Fibroblast of upper back skin (primary cell): ENCODE measurements at regions not wholly inside any gene's neighbourhood (a gene's known extent, or its start where the extent isn't known, plus 50 kb on each side); places are given as distances from the start of the nearest gene placed in this dataset.

Experiments used
- DNase-seq: peaks from one replicate; pipeline ENCODE4 v3.0.0-alpha.2; 2013

DNA sequence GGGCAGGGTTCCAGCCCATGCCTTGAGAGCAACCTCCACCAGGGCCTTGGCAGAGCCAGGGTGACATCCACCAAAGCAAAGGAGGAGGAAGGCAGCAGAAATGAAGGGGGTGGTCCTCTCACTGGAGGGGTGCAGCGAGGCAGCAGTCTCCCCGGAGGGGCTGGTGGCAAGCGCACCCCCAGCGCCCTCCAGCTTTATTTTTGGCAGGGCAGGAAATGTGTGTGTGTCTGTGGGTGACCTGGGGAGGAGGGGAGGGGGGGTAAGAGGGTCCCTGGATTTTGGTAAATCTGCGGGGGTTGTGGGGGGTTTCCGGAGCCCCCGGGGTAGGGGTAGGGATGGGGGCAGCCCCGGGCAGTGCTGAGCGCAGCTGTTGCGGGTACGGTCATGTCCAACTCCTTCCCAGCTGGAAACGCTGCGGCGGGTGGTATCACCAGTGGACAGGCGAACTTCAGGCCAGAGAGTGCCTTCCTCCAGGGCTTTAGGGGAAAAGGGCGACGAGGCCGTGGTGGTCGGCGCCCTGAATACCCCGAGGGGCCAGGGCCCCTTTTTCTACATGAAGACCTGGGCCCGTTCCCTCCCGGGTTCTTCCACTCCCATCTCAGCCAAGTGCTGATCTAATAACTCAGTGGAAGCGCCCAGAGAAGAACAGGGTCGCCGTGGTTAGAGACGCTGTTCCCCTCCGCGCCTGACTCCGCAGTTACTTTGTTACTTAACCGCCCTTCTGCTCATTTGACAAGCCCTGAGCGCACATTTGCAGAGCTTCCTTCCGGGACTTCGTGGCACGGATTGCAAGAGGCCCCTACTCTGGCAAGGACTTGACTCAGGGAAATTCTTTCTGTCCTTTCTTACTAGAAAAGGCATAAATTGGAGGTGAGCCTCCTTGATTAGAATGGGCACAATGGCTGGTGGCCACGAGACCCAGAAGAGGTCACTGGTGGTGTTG, 55.2 kb downstream of the FOS start:
- DNase-seq = no peak

DNA sequence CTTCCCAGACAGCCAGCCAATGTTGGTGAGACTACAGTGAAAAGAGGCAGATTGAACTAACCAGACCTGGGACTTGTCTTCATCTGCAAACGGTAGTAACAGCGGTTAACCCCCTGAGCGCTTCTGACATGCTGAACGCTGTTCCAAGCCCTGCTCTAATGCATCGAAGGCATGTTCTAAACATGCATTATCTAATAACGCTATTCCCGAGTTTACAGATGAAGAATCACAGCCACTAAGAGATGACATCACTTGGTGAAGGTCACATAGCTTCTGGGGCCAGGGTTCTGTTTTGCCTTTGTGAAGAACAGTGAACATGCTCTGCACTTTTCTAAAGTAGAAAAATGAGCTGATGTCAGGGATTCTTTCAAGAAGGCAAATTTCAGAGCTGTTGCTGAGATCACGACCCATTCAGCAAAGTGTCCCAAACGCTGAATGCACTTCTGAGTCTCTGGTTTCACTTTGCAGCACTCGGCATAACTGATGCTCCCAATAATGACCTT, 56.0 kb downstream of the FOS start:
- no peak for DNase-seq

DNA sequence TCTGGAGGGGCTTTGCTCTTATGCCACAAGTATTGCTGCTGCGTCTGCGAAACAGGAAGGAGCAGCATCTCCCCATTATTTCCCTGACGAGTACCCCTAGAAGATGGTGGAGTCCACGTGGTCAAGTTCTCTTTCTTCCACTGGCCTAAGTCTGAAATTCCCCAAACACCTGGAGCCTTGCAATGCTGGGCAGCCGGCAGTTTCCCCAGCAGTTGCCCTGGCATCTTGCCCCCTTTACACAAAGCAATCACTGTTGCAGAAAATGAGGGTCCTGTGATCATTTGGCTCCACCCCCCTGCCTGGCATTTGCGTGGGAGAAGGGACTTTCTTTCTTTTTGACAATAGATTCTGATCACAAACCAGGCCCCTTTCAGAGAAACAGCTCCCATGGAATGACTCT, 56.9 kb downstream of the FOS start:
- no peak for DNase-seq

DNA sequence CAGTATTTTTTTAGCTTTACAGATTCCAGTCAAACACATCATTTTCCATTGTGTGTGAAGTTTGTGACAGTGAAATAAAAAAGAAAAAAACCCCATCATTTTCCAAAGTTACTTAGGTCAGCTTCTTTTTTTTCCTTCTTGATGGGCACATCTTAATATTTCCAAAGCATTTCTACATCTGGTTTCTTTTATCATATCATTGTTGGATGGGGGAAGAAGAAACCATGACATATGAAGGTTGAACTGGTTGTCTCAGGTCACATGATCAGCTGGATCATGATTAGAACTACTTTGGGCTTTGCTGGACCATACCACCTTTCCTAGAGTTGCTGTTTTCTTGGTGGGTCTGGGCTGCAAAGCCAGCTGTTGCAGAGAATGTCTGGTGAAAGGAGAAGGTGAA, 59.8 kb downstream of the FOS start:
- no peak for DNase-seq

DNA sequence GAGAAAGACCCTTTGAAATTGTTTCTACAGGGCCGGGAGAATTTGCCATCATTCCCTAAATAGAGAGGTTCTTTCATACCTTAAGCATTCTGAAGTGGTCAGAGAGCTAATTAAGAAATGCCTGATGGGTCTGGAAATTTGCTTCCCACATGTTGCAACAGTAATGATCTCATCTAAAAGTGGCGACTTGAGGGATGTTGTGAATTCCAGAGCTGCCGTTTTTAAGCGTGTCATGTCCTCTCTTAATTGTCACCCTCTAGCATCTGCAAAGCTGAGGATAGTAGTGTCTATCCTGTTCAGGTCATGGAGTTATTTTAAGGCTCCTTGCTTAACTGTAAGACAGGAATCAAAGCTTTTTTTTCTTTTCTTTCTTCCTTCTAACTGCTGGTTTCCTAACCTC, 60.4 kb downstream of the FOS start:
- DNase-seq = peak; percentile 35

DNA sequence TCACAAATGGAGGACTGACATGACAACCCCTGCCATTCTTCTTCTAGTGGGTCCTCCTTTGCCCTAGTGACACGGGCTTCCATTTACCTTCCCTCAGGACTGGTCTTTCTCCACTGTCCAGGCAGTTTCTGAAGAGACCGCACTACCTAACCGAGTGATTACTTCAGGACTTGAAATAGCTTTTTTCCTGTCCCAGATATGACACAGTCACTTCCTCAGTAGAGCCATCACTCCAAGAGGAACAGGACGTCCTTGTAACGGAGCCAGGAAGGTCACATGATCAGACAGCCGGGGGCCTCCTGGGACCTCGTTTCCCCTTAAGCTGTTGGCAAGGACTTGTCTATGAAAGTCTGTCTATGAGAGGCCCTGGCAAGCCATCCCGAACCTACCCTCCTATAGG, 62.3 kb downstream of the FOS start:
- no peak for DNase-seq

DNA sequence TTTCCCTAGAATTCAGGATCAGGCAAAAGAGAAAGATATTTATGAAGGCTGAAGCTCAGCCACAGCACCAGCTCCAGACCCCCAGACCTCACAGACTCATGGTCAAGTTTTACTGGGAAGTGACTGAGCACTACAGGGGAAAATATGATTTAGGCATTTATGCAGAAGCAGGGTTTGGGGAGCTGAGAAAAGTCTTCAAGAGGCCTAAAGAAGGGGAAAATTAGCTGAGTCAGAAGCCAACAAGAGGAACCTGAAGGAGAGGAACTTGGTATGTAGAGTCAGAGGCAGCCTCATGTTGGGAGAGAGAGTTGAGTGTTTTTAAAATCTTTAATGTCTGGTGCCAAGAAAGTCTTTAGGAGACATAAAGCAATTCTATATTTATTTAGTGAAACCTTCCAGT, 63.0 kb downstream of the FOS start:
- DNase-seq = no peak

DNA sequence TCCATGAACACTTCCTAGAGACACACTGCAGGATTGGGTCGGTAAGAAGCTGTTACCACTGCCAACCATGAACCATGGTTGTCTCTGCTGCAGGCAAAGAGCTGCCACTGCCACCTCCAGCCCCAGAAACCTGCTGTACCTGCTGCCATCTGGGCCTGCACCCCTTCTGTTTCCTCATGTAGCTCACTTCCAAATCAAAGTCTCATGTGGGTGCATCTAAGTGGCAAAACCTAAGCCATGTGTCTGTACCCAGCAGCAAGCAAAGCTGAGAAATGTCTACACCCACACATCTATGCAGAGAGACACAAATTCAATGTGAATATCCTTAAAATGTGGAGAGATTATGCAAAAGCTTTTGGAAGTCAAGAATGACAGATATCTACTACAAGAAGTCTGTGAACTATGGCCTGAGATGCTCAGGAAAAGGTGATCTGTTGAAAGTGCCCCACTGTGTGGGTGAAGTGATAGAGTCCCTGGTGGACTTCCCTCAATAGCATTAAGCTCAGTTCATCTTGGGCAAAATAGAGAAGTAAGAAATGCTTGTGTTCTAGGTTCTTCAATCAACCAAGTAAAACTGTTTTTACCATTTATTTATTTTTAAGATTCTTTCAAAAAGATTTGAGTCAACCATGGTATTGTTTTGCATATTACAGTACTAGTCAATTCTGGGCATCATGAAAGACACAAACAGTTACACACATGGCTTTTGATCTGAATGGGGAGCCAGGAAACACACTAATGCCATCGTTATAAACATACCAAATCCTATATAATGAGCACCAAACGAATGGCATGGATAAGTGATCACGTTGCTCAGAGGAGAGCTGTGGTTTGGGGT, 64.4 kb downstream of the FOS start:
- DNase-seq = no peak

DNA sequence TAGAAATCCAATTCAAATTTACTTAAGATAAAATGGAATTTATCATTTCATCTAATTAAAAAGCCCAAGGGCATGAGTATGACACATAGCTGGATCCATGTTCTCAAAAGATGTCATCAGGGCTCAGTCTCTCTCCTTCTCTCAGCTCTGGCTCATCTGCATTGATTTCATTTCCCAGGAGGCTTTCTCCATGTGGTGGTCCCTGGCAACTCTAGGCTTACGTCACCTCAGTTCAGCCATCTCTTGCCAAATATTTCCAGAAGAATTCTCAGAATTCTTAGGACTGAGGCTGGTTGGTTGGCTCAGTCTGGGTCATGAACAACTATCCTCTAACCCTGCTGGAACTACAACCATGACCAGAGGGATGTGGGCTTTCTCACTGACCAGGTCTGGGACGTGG, 65.3 kb downstream of the FOS start:
- peak; percentile 36 for DNase-seq

DNA sequence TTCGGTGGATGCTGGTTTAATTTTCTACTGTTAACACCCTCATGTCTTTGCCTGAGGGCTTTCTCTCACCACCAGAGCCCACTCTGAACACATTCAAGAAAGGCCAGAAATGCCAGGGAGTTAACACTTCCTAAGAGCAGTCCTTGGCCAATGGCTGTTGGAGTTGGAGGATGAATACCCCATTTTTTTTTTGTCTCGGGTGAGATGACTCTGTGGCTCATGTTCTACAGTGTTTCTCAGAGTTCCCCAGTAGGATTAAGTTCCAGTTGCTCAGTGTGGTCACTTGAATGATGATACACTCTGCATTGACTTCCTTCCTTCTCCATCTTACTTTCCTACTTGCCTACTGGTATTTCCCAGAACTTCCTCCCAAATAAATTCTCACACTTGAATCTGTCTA, 65.8 kb downstream of the FOS start:
- no peak for DNase-seq

DNA sequence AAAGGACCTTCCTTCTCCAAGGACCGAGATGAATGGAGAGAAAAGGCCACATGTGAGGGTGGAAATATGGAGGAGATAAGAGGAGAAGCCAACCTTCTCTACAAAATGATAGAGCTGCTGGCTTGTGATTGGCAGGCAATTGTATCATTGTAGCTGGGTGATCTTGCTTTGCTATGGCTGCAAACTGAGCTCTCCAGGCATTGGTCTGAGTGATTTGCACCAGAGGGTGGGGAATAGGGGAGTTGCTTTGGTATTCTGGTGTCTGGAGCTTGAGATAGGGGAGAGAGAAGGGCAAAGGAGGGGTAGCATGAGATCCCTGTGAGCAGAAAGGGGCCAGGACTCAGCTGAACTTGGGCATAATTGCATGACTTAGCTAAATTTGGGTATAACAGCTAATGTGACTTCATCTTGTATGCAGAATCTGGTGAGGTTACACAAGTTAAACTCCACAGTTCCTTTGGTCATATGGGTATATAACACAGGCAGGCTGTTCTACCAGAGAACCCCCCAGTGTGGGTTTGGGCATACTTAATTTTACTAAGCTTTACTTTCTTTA, 72.0 kb downstream of the FOS start:
- DNase-seq = no peak

DNA sequence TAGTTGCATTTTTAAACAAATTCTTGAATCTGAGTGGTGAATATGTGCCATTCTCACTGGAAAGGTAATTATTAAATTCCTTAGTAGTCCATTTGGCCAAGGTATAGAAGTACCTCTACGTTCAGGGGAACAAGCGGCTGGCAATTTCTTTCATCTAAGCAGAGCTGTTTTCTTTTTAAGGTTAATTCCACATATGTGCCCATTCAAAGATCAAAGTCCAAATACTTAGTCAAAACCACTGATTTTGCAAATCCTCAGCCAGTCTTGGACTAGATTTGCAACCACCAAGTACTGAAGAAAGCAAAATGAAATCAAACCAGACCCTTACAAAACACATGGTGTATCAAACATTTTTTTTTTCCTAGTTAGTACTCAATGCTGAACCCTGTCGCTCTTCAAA, 68.7 kb upstream of the JDP2 start:
- DNase-seq = no peak

DNA sequence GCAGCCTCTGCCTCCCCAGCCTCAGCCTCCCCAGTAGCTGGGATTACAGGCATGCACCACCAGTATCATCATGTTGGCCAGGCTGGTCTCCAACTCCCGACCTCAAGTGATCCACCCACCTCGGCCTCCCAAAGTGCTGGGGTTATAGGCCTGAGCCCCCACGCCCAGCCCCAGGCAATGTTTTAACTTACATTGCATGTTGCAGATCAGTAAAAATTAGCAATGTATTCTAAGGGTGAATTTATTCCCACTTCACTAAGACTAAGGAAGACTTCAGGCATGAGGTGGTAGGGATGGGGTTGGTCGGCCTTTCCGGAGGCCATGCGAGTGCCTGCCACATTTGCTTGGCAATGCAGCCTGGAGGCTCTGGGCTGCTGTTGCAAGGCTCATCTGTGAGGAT, 66.8 kb upstream of the JDP2 start:
- DNase-seq = no peak

DNA sequence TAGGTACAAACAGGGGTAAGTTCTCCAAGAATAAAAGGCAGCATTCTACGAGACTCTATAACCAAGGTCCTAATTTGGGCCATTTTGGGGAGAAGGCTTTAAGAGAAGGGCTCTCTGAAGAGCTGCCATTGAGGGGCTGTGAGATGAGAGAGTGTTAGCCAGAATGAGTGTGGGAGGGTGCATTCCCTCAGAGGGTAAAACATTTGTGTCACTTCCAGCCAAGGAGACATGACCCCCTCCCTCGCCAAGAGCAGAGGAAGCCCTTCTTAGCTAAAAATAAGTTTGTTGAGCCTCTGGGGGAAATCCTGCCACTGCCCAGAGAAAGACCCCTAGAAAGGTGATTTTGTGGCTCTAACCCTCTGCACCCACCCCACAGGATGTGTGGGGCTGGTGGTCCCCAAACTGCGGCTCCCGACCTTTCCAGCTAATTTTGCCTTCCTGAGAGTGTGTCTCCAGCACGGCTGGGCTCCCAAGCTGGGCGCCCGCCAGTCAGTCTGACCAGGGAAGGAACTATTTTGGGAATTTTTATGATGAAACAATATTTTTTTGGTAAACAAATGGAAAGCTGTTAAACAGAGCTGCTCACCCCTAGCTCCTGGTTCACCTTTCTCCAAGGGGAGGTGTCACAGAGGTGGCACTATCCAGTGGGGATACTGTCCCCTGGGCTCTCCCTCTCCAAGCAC, 65.9 kb upstream of the JDP2 start:
- DNase-seq = no peak

DNA sequence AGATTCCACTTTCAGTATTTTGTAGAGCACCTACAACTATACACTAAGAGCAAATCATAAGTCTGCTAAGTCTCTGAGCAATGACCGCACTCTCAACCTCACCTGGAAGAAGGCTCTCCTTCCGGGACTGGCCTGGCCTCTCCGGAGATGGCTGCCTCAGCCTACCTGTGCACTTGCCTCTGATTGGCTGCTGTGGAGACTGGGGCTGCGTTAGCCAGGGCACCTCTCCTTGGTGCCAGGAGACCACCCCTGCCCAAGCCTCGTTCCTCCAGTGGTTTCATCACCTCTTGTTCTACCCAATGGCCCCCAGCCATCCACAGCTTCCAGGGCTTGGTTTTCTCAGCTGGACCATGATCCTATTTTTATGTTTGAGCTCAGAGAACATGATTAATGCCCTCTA, 64.7 kb upstream of the JDP2 start:
- DNase-seq = no peak

DNA sequence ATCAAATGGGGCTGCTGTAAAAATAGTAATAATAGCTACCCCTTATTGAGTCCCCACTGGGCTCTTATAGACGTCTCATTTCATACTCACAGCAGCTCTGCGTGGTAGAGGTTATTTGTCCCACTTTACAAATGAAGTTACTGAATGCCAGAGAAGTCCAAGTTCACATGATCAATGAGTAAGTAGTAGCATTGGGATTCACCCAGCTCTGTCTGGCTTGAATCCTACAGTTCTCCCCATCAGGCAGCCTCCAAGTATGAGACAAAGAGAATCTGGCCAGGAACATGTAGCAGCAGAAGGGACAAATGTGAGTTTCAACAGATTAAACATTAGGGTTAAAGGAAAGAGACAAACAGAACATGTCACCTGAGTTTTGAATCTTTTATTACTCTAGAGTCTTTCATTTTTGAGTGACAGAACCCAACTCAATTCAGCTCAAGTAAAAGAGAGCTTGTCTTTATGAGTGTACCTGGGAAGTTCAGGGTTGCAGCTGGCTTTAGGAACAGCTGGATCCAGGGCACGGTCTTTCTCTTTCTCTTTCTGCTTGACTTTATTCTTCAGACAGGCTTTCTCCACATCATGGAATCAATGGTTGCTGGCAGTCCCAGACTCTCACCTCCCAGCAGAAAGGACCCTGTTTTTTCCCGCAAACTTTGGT, 64.1 kb upstream of the JDP2 start:
- no peak for DNase-seq

DNA sequence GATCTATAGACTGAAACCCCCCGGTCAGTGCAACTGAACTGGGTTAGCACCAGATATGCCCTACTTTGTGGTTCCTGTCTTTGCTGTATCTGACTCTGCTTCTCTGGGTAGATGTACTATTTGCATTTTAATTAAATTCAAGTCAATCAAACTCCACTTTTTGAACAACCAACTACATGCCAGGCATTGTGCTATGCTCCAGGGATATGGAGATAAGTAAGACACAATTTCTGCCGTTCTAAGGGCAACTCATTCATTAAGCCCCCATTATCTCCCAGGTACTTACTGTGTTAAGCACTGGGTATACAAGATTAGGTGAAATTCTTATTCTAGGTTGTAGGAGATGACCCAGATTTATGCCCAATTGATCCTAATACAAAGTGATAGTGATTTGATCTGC, 62.7 kb upstream of the JDP2 start:
- no peak for DNase-seq

DNA sequence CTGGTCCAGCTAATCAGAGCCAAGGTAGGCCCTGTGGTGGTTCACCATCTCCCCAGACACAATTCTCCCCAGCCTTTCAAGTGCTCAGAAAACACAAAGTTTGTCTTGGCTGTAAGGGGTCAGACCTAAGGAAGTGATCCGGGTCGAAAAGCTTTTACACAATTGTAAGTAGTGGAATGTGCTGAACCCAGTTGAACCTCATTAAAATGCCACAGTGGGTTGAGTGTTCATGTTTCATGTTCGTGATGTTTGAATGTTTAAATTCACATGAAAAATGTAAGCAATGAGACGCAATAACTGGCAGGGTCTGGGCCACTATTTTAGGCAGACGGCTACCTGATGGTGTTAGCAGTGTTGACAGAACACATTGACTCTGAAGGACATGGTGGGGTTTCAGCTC, 60.9 kb upstream of the JDP2 start:
- no peak for DNase-seq

DNA sequence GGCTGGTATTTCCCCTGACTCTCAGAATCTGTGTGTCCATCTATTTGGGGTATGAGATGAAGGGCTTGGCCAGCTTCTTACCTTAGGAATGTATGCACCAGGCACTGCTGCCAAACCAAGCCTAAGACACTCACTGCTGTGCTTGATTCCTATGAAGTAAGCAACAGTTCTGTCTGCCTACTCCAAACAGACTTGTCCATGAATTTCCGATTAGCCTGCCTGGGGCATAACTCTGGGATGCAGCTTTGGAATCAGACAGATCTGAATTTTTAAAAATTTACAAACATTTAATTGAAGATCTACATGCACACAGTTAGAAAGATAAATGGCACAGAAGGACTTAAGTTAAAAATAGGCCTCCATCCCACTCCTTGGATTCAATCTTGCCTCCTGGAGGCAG, 59.5 kb upstream of the JDP2 start:
- DNase-seq = no peak

DNA sequence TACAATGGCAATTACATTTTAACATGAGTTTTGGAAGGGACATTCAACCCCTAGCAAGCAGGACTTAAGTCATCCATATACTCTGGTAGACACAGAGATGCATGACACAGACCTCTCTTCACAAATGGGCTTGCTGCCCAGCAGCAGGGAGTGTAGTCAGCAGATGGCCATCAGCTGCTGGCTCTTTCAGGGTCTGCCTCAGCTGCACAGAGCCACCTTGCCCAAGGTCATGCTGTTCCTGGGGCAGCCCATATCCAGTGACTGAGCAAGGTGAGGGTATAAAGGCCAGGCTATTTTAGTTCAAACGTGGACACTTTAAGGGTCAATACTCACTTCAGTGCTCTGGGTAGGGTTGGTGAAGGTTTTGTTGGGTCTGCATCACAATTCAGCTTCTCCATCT, 58.3 kb upstream of the JDP2 start:
- DNase-seq = no peak

DNA sequence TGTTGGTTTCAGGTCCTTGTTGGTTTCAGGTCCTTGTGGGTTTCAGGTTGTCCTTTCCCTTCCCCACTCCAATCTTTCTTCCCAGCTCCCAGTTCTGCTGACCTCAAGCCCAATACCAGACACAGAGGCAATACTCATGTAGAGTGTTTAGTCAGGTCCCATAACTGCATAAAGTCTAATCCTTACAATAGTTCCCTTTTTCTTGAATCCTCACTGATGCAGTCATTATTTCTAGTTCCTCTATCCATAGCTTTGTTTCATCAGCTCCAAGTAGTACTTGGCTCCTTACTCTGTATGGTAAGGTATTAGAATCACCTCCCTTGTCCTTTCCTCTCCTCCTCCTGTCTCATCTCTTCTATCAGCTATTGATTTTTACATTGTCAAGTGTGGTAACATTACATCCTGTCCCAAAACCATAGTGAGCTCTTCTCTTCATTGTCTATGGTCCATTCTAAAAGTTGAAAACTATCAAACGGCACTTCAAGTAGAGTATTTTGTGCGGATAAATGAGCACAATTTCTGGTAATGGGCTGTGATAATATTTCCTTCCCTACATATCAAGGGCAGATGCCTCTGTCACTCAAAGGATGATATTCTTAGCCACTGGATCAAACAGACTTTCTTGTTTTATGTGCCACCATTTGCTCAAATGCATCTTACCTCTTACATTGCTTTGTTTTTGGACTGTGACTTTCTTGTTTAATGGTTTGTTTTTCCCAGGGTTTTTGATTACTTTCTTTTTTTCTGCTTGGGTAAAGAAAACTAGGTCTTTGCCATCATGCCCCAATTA, 57.2 kb upstream of the JDP2 start:
- DNase-seq = no peak

DNA sequence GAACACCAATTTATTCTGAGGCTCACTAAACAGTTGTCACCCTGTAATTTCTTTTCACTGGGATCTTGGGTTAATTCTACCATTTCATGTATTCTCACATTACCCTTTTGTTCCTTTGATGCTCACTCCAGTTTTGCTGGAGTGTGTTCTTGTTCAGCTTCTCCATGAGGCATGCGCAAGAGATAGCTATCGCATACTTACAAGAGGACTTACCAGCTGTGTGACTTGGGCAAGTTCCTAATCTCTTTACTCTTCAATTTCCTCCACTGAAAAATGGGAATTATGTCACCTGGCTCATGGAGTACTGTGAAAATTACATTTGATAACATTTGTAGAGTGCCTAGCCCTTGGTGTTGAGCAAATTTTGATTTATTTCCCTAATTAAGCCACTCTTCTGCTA, 56.5 kb upstream of the JDP2 start:
- no peak for DNase-seq
